ENCODE measurements at regions not wholly inside any gene's neighbourhood (a gene's known extent, or its start where the extent isn't known, plus 50 kb on each side); places are given as distances from the start of the nearest gene placed in this dataset.
"Not testable (repeated sequence)": the region's sequence is repeated elsewhere in the genome, so short reads cannot be mapped to it uniquely, and the experiment has no call there.

GRCh38 chr9:40884902-40885490, 243.5 kb downstream of the FOXD4L6 start:
- TF ChIP-seq CTCF (IDR thresholded peaks at IDR 0.05 in 8 of 11, conservative IDR thresholded peaks at IDR 0.05 in 3 of 11); POLR2AphosphoS5 (IDR thresholded peaks at IDR 0.05); POLR2A (IDR thresholded peaks at IDR 0.05): not testable (repeated sequence)

Data from spleen (tissue), 7 donors.